ENCODE measurements at regions not wholly inside any gene's neighbourhood (a gene's known extent, or its start where the extent isn't known, plus 50 kb on each side); places are given as distances from the start of the nearest gene placed in this dataset.
"Not testable (repeated sequence)": the region's sequence is repeated elsewhere in the genome, so short reads cannot be mapped to it uniquely, and the experiment has no call there.

GRCh38 chr2:155485141-155485842 lies 786.8 kb downstream of the KCNJ3 start:
- TF ChIP-seq, protein P1, sequence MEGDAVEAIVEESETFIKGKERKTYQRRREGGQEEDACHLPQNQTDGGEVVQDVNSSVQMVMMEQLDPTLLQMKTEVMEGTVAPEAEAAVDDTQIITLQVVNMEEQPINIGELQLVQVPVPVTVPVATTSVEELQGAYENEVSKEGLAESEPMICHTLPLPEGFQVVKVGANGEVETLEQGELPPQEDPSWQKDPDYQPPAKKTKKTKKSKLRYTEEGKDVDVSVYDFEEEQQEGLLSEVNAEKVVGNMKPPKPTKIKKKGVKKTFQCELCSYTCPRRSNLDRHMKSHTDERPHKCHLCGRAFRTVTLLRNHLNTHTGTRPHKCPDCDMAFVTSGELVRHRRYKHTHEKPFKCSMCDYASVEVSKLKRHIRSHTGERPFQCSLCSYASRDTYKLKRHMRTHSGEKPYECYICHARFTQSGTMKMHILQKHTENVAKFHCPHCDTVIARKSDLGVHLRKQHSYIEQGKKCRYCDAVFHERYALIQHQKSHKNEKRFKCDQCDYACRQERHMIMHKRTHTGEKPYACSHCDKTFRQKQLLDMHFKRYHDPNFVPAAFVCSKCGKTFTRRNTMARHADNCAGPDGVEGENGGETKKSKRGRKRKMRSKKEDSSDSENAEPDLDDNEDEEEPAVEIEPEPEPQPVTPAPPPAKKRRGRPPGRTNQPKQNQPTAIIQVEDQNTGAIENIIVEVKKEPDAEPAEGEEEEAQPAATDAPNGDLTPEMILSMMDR (IDR thresholded peaks at IDR 0.05; ENCODE audit: borderline replicate concordance, control extremely low read depth, extremely low read depth, insufficient read depth, missing control alignments) = no peak
- no peak for DNase-seq (ENCODE audit: low spot score)
- in situ Hi-C loops (cut with MboI; ENCODE audit: low sequenced_read_pairs, unreplicated experiment) = no loop called here

DNA sequence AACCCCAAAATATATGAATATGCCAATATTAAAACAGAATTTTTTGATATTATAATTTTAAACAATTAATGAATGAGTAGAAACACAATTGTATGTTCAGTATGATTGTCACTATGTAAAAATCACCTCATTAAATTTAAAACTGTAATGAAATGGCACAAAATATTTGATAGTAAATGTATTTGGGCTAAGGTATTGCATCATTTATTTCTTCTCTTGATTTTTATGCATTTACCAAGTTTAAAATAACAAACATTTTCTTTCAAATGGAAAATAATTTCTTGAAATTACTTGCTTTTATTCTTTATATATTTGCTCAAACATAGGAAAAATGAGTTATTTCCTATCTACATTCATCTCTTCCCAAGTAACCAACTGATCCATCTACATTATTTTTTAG lies 782.6 kb downstream of the KCNJ3 start:
- TF ChIP-seq, protein P1 (IDR thresholded peaks at IDR 0.05; ENCODE audit: borderline replicate concordance, control extremely low read depth, extremely low read depth, insufficient read depth, missing control alignments) = no peak
- DNase-seq (ENCODE audit: low spot score) = no peak
- in situ Hi-C loops (cut with MboI; ENCODE audit: low sequenced_read_pairs, unreplicated experiment) = no loop called here

DNA sequence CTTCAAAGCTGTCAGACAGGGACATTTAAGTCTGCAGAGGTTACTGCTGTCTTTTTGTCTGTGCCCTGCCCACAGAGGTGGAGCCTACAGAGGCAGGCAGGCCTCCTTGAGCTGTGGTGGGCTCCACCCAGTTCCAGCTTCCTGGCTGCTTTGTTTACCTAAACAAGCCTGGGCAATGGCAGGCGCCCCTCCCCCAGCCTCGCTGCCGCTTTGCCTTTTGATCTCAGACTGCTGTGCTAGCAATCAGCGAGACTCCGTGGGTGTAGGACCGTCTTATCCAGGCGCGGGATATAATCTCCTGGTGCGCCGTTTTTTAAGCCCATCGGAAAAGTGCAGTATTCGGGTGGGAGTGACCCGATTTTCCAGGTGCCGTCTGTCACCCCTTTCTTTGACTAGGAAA lies 773.5 kb downstream of the KCNJ3 start:
- in situ Hi-C loops (cut with MboI; ENCODE audit: low sequenced_read_pairs, unreplicated experiment) = not testable (repeated sequence)

GRCh38 chr2:155456222-155456621 lies 757.7 kb downstream of the KCNJ3 start:
- DNase-seq (ENCODE audit: low spot score) = no peak
- in situ Hi-C loops (cut with MboI; ENCODE audit: low sequenced_read_pairs, unreplicated experiment) = no loop called here
- TF ChIP-seq, protein P1 (IDR thresholded peaks at IDR 0.05; ENCODE audit: borderline replicate concordance, control extremely low read depth, extremely low read depth, insufficient read depth, missing control alignments) = no peak

More for the DNA sequence above, 773.5 kb downstream of the KCNJ3 start:
- DNase-seq (ENCODE audit: low spot score) = not testable (repeated sequence)

DNA sequence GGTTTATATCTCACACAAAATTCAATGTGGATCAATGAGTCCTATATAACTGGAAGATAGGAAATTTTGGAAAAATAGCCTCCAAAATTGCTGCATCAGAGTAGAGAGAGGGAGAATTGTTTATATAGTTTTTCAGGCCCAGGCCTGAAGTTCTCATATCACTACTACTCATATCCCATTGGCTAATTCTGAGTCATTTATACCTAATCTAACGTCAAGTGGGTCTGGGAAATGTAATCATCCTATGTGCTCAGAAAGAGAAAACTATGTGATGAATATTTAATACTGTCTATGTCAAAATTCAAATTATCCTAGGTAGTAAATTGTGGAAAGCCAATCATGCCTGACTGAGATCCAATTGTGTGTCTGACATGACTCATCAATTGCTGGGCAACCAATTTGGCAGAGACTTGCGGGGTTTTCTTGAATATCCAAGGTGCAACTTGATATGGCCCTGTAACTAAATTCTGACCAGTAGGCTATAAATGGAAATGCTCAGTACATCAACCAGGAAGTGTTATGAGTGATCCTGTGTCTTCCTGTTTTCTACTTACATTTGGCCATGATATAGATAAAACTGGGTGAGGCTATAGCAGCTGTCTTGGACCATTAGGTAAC lies 744.4 kb downstream of the KCNJ3 start:
- in situ Hi-C loops (cut with MboI; ENCODE audit: low sequenced_read_pairs, unreplicated experiment) = no loop called here
- TF ChIP-seq, protein P1 (IDR thresholded peaks at IDR 0.05; ENCODE audit: borderline replicate concordance, control extremely low read depth, extremely low read depth, insufficient read depth, missing control alignments) = no peak
- no peak for DNase-seq (ENCODE audit: low spot score)

- in situ Hi-C loops (cut with MboI; ENCODE audit: low sequenced_read_pairs, unreplicated experiment) = no loop called here
- TF ChIP-seq, protein P1 (IDR thresholded peaks at IDR 0.05; ENCODE audit: borderline replicate concordance, control extremely low read depth, extremely low read depth, insufficient read depth, missing control alignments) = no peak
- DNase-seq (ENCODE audit: low spot score) = no peak
These were observed 743.6 kb downstream of the KCNJ3 start for GRCh38 chr2:155442088-155442487.

DNA sequence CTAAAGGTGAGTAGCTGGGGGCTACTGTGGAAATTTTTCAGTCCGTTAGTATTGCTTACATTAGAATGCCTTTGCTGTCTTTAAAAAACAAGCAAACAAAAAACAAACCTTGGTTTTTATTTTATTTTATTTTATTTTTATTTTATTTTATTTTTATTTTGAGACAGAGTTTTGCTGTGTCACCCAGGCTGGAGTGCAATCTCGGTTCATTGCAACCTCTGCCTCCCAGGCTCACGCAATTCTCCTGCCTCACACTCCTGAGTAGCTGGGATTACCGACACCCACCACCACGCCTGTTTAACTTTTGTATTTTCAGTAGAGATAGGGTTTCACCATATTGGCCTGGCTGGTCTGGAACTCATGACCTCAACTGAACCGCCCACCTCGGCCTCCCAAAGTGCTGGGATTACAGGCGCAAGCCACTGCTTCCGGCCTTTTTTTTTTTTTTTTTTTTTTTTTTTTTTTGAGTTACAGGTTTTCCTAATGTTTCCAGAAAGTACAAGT lies 732.6 kb downstream of the KCNJ3 start:
- TF ChIP-seq, protein P1 (IDR thresholded peaks at IDR 0.05; ENCODE audit: borderline replicate concordance, control extremely low read depth, extremely low read depth, insufficient read depth, missing control alignments) = no peak
- in situ Hi-C loops (cut with MboI; ENCODE audit: low sequenced_read_pairs, unreplicated experiment) = no loop called here
- no peak for DNase-seq (ENCODE audit: low spot score)

Measured in GM13976 (cell line).